ENCODE measurements at regions not wholly inside any gene's neighbourhood (a gene's known extent, or its start where the extent isn't known, plus 50 kb on each side); places are given as distances from the start of the nearest gene placed in this dataset.

- intact Hi-C loops (cut with micrococcal nuclease; ENCODE audit: unreplicated experiment) (no loop called here), in situ Hi-C loops (cut with MboI) (no loop called here)
- H3K27ac ChIP-seq (ENCODE audit: control insufficient read depth, insufficient read depth), result no peak overlapping the region
- SMC1A ChIA-PET (ENCODE audit: uncharacterized antibody, unreplicated experiment), result no interaction called here
- TF ChIP-seq ZBED1 (IDR thresholded peaks at IDR 0.05; ENCODE audit: borderline replicate concordance) (no peak), ZNF592 (IDR thresholded peaks at IDR 0.05) (no peak), NR2F1 (conservative IDR thresholded peaks at IDR 0.05) (no peak), PKNOX1 (IDR thresholded peaks at IDR 0.05) (no peak), POLR2A (IDR thresholded peaks at IDR 0.05; ENCODE audit: low read depth, low read length) (no peak), GATAD2B (conservative IDR thresholded peaks at IDR 0.05; ENCODE audit: low read depth) (no peak), IKZF1 (conservative IDR thresholded peaks at IDR 0.05) (no peak), SRF (IDR thresholded peaks at IDR 0.05; ENCODE audit: low read depth in 2 of 2, low read length in 2 of 2) (no peak), CBX3 (IDR thresholded peaks at IDR 0.05; ENCODE audit: borderline replicate concordance, low read depth) (no peak), NR2C1 (IDR thresholded peaks at IDR 0.05) (no peak), MYC (IDR thresholded peaks at IDR 0.05; ENCODE audit: insufficient read depth, insufficient read length, insufficient replicate concordance, low read length, severe bottlenecking) (no peak), BMI1 (IDR thresholded peaks at IDR 0.05; ENCODE audit: borderline replicate concordance) (no peak), BCL11A (IDR thresholded peaks at IDR 0.05; ENCODE audit: low read depth, low read length) (no peak), NR2C2 (IDR thresholded peaks at IDR 0.05; ENCODE audit: borderline replicate concordance, control insufficient read depth, insufficient read length, low read depth) (no peak)
- CTCF ChIA-PET, result no interaction called here
- no peak overlapping the region for H2AFZ ChIP-seq (ENCODE audit: control insufficient read depth, low read depth, low read length)
- H3K9ac ChIP-seq (ENCODE audit: control insufficient read depth, insufficient read depth, low read length), result no peak overlapping the region
- ATAC-seq (no peak), FAIRE-seq (no peak), DNase-seq (ENCODE audit: low read depth, low spot score) (no peak)
- H4K20me1 ChIP-seq (ENCODE audit: control insufficient read depth, insufficient read depth), result no peaks in the 10 kb centered on the region
- no peaks in the 10 kb centered on the region for H3K36me3 ChIP-seq (ENCODE audit: control insufficient read depth in 2 of 2, insufficient read depth in 2 of 2, low read length in 1 of 2)
- no peak overlapping the region for H3K4me3 ChIP-seq
- H3K27me3 ChIP-seq (replicated peaks in 1 of 2; ENCODE audit: control insufficient read depth in 2 of 2, insufficient read depth in 2 of 2, low read length in 1 of 2), result no peaks in the 10 kb centered on the region; a peak in 1 of 4 replicates
- no peaks in the 10 kb centered on the region for H3K79me2 ChIP-seq (ENCODE audit: control insufficient read depth, insufficient read depth, low read length)
- 33% methylated on average over 1 of the region's 1 CpG for WGBS (ENCODE audit: insufficient coverage, insufficient replicate concordance, low lambda C conversion rate, missing lambda C conversion rate)
- POLR2A ChIA-PET, result no interaction called here
- BruUV-seq (replicated peaks), result no TSS peak
- H3K4me2 ChIP-seq (ENCODE audit: control insufficient read depth, insufficient read depth), result no peak overlapping the region
- H3K9me3 ChIP-seq (replicated peaks; ENCODE audit: control insufficient read depth, insufficient read depth, low read length), result no peaks in the 10 kb centered on the region
- no peaks in the 10 kb centered on the region for H3K4me1 ChIP-seq (ENCODE audit: control insufficient read depth, insufficient read depth, low read length)
- RAD21 ChIA-PET (ENCODE audit: unreplicated experiment), result no interaction called here
Measured at GRCh38 chr7:24501443-24502134, 71.7 kb upstream of the PALS2 start.

Measured in GM12878 (cell line).